Ovary (tissue), 7 donors: ENCODE measurements at regions not wholly inside any gene's neighbourhood (a gene's known extent, or its start where the extent isn't known, plus 50 kb on each side); places are given as distances from the start of the nearest gene placed in this dataset. TPM values are rescaled to one million over a fixed set of nuclear protein-coding genes. Genes with fewer than 3 reads are reported as not detected.

ENCODE experiments used
- DNase-seq, 5 donors: peaks; one replicate each; pipeline ENCODE4 v3.0.0-alpha.2; 2019 to 2020
- H3K27ac ChIP-seq, 2 donors: fragments of 200-600 bp; one replicate each; pipeline versions ENCODE4 v1.5.1 to v1.8.0; 2019 to 2022
- H3K27me3 ChIP-seq: fragments of 200-600 bp; one replicate; pipeline ENCODE4 v1.8.0; 2022
- H3K36me3 ChIP-seq: fragments of 200-600 bp; sonication (generic); one replicate; pipeline ENCODE4 v1.5.1; 2019
- H3K4me1 ChIP-seq: one replicate; pipeline ENCODE4 v1.8.1; 2013; ENCODE audit warnings: mild to moderate bottlenecking, moderate library complexity; ENCODE audit not compliant: insufficient read depth
- H3K4me3 ChIP-seq: fragments of 200-600 bp; sonication (generic); one replicate; pipeline ENCODE4 v1.5.1; 2017
- H3K9me3 ChIP-seq, 2 donors: fragments of 200-600 bp in 1 of 2; sonication (generic) in 1 of 2; one replicate each; pipeline versions ENCODE4 v1.5.1 to v1.8.1; 2013 to 2019; ENCODE audit warnings: mild to moderate bottlenecking in 1 of 2, moderate library complexity in 1 of 2
- CTCF ChIP-seq, 3 donors: fragments of 450-650 bp in 2 of 3; fragments of 200-600 bp in 1 of 3; IDR thresholded peaks; one replicate each; pipeline versions ENCODE4 v1.5.1 to v1.8.0; 2016 to 2022; ENCODE audit warnings: antibody characterized with exemption in 3 of 3, mild to moderate bottlenecking in 1 of 3
- POLR2A ChIP-seq: fragments of 450-650 bp; IDR thresholded peaks from one replicate; pipeline ENCODE4 v1.6.1; 2017; ENCODE audit warnings: antibody characterized with exemption, mild to moderate bottlenecking, moderate library complexity
- WGBS, 3 donors: extraction: QIAGEN DNeasy Blood & Tissue Kit in 1 of 3; methylation state at CpG; one replicate each; pipeline versions ENCODE4 v1.1.5 to v1.1.7; 2013 to 2017; 5-methylcytosine and 5-hydroxymethylcytosine counted together
- intact Hi-C, 4 donors: fragments of 100-400 bp; cut with DNase I; formaldehyde crosslinking; loops; one replicate each; pipeline versions ENCODE4 v1.11.0 to v1.15.1; 2022 to 2023
- small RNA-seq: library from RNA; depleted of rRNA; stranded (forward); fragments of <200 nt; gene quantifications from one replicate; pipeline ENCODE3, GENCODE V24; 2016
- donor health status: DM: no; HTN: no; CAD: no; lungs with moderate emphysema.
- donor health status: DM: no; HTN: no; CAD: no.
- donor health status: Bipolar disorder and iron deficiency.
- donor health status: DM: no; HTN: no; CAD: no.
- donor health status: DM: yes; HTN: yes; CAD: no.

- H3K4me1 ChIP-seq, result no peaks in the 10 kb centered on the region
- intact Hi-C loops, result loop anchor here in 1 of 4 donors (2.0 kb wide), 1 partner anchor 38 kb away; no protein-coding TSS in a partner anchor
- no peak overlapping the region for H3K27ac ChIP-seq
- DNase-seq, result no peak
- H3K36me3 ChIP-seq, result no peaks in the 10 kb centered on the region
- 86 to 90% (median 90%) methylated on average over 3 of the region's 3 CpGs for WGBS, 3 donors
- TF ChIP-seq POLR2A (no peak), CTCF (IDR thresholded peaks at IDR 0.05) (no peak)
- no peaks in the 10 kb centered on the region for H3K9me3 ChIP-seq
- H3K27me3 ChIP-seq, result no peaks in the 10 kb centered on the region
- no peak overlapping the region for H3K4me3 ChIP-seq
Measured at GRCh38 chr7:92889081-92889480, 52.7 kb upstream of the CDK6 start.

Small RNA genes lying in the stretch of these regions (small RNA-seq; reads per million reads assigned to genes)
- gene RN7SL7P, result not detected
